Common myeloid progenitor, CD34-positive (primary cell): ENCODE measurements at regions not wholly inside any gene's neighbourhood (a gene's known extent, or its start where the extent isn't known, plus 50 kb on each side); places are given as distances from the start of the nearest gene placed in this dataset.

Source experiments
- CTCF ChIA-PET: fragments of 350-600 bp; sonication (Branson Sonifier 250); formaldehyde crosslinking; loops from one replicate; lab custom pipeline; 2021; ENCODE audit warnings: antibody characterized with exemption; lab: Charles Lee
- POLR2A ChIA-PET: fragments of 350-600 bp; sonication (Branson Sonifier 250); formaldehyde crosslinking; loops from one replicate; lab custom pipeline; 2021; ENCODE audit warnings: antibody characterized with exemption; lab: Charles Lee
- DNase-seq, 3 donors: peaks; one replicate each; pipeline versions ENCODE4 v3.0.0 to v3.0.0-alpha.2; 2013
- H3K27ac ChIP-seq, 2 experiments: 1 replicate in 1 of 2; 2 replicates in 1 of 2; pipeline ENCODE4 v1.7.0; 2013; ENCODE audit warnings: inconsistent platforms in 2 of 2, low read length in 2 of 2, mild to moderate bottlenecking in 2 of 2, low read depth in 1 of 2, moderate library complexity in 1 of 2; ENCODE audit not compliant: severe bottlenecking in 2 of 2, insufficient read depth in 1 of 2, poor library complexity in 1 of 2
- H3K27me3 ChIP-seq, 5 experiments: replicated peaks in 2 of 5; 1 replicate in 3 of 5; 2 replicates in 2 of 5; pipeline versions ENCODE4 v1.6.1 to v1.7.0; 2013; ENCODE audit warnings: low read length in 4 of 5, mild to moderate bottlenecking in 2 of 5, moderate library complexity in 2 of 5, inconsistent platforms in 1 of 5; ENCODE audit not compliant: insufficient read depth in 5 of 5, control insufficient read depth in 4 of 5
- H3K36me3 ChIP-seq, 4 experiments: 1 replicate in 2 of 4; 2 replicates in 2 of 4; pipeline versions ENCODE4 v1.6.1 to v1.7.0; 2013; ENCODE audit warnings: low read length in 3 of 4, control low read depth in 1 of 4, mild to moderate bottlenecking in 1 of 4; ENCODE audit not compliant: control insufficient read depth in 4 of 4, insufficient read depth in 4 of 4
- H3K4me1 ChIP-seq, 4 experiments: 1 replicate in 3 of 4; 2 replicates in 1 of 4; pipeline versions ENCODE4 v1.6.1 to v1.7.1; 2013; ENCODE audit warnings: low read length in 3 of 4, mild to moderate bottlenecking in 3 of 4, control low read depth in 1 of 4, inconsistent platforms in 1 of 4, moderate library complexity in 1 of 4; ENCODE audit not compliant: control insufficient read depth in 4 of 4, insufficient read depth in 4 of 4; ENCODE audit errors: control extremely low read depth in 1 of 4
- H3K4me3 ChIP-seq, 7 experiments: 1 replicate in 4 of 7; 2 replicates in 3 of 7; pipeline versions ENCODE4 v1.5.1 to v1.7.0; 2013; ENCODE audit warnings: mild to moderate bottlenecking in 7 of 7, low read length in 6 of 7, moderate library complexity in 6 of 7, inconsistent platforms in 2 of 7, low read depth in 2 of 7, control low read depth in 1 of 7; ENCODE audit not compliant: insufficient read depth in 4 of 7, control insufficient read depth in 1 of 7; ENCODE audit errors: extremely low read depth in 1 of 7
- H3K9me3 ChIP-seq, 5 experiments: 1 replicate in 4 of 5; 2 replicates in 1 of 5; pipeline versions ENCODE4 v1.6.1 to v1.7.1; 2013; ENCODE audit warnings: low read length in 4 of 5, mild to moderate bottlenecking in 2 of 5, inconsistent platforms in 1 of 5, low read depth in 1 of 5, moderate library complexity in 1 of 5; ENCODE audit not compliant: control insufficient read depth in 4 of 5, insufficient read depth in 2 of 5; ENCODE audit errors: control extremely low read depth in 1 of 5
- whole genome bisulfite sequencing: methylation state at CpG from one replicate; pipeline ENCODE4 v1.1.5; 2013; ENCODE audit not compliant: insufficient coverage; 5-methylcytosine and 5-hydroxymethylcytosine counted together

DNA sequence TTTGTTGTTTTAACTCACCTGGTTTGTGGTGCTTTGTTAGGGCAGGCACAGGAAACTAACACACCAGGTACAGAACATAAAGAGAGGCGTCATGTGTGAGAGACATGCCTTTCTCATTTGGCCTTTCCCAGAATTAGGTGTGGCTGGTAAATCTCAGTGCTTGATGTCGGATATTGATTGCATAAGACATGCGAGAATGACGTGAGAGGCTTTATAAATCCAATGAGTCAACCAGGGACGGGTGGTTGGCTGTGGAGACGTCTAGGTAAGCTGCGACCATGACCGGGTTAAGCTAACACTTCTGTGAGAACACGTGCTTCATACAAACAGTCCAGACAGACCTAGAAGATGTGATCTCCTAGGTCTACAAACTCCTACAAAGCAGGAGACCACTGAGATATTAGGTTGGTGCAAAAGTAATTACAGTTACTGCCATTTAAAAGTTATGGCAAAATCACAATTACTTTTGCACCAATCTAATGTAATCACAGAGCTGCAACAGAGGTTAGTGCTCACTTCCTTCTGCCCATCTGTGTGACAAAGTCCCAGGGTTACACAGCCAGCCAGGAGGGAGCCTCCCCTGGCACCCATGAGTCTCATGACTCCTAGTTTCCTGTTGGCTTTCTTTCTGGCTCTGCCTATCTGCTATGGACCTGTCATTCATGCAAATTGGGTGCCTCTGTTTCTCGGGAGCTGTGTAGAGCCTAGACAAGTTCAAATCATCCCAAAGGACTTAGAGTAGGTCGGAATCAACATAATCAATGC, 98.9 kb upstream of the ATP8B1 start:
- no peaks in the 10 kb centered on the region for H3K36me3 ChIP-seq
- H3K27ac ChIP-seq: no peak overlapping the region
- no peaks in the 10 kb centered on the region for H3K9me3 ChIP-seq
- H3K27me3 ChIP-seq: no peaks in the 10 kb centered on the region
- H3K4me1 ChIP-seq: no peaks in the 10 kb centered on the region
- DNase-seq: no peak
- no peak overlapping the region for H3K4me3 ChIP-seq
- 91% methylated on average over 9 of the region's 11 CpGs for WGBS
- ChIA-PET CTCF (no interaction called here), POLR2A (no interaction called here)

GRCh38 chr18:57900906-57901435, 97.9 kb upstream of the ATP8B1 start:
- Histone ChIP-seq H3K4me1 (no peaks in the 10 kb centered on the region), H3K27ac (no peak overlapping the region), H3K9me3 (no peaks in the 10 kb centered on the region), H3K27me3 (no peaks in the 10 kb centered on the region), H3K36me3 (no peaks in the 10 kb centered on the region), H3K4me3 (no peak overlapping the region)
- CTCF ChIA-PET: no interaction called here
- POLR2A ChIA-PET: no interaction called here
- WGBS: 100% methylated on average over 1 of the region's 3 CpGs
- DNase-seq: no peak

GRCh38 chr18:57898506-57899124, 95.5 kb upstream of the ATP8B1 start:
- DNase-seq: no peak
- no peak overlapping the region for H3K27ac ChIP-seq
- POLR2A ChIA-PET: interaction anchor here (0.6 kb wide), 1 partner anchor 89 kb away, joined by 3 read pairs; no protein-coding TSS in a partner anchor
- H3K36me3 ChIP-seq: no peaks in the 10 kb centered on the region
- peaks cover 0 to 4% (median 0%) of the 10 kb centered on the region in 5 experiments for H3K9me3 ChIP-seq
- H3K4me1 ChIP-seq: no peaks in the 10 kb centered on the region
- WGBS: 92% methylated on average over 2 of the region's 4 CpGs
- no peak overlapping the region for H3K4me3 ChIP-seq
- CTCF ChIA-PET: interaction anchor here (0.8 kb wide), 1 partner anchor 17 kb away, joined by 3 read pairs; no protein-coding TSS in a partner anchor
- H3K27me3 ChIP-seq: no peaks in the 10 kb centered on the region

- no peak overlapping the region for H3K4me3 ChIP-seq
- no peaks in the 10 kb centered on the region for H3K36me3 ChIP-seq
- peaks cover 0 to 8% (median 0%) of the 10 kb centered on the region in 5 experiments for H3K9me3 ChIP-seq
- H3K27ac ChIP-seq: no peak overlapping the region
- H3K4me1 ChIP-seq: no peaks in the 10 kb centered on the region
- no peak for DNase-seq
- ChIA-PET CTCF (interaction anchor here (0.7 kb wide), 1 partner anchor 225 kb away, joined by 3 read pairs; no protein-coding TSS in a partner anchor), POLR2A (no interaction called here)
- WGBS: 98% methylated on average over 9 of the region's 9 CpGs
- H3K27me3 ChIP-seq: no peaks in the 10 kb centered on the region
Observed at GRCh38 chr18:57895182-57895581, 92.1 kb upstream of the ATP8B1 start.

DNA sequence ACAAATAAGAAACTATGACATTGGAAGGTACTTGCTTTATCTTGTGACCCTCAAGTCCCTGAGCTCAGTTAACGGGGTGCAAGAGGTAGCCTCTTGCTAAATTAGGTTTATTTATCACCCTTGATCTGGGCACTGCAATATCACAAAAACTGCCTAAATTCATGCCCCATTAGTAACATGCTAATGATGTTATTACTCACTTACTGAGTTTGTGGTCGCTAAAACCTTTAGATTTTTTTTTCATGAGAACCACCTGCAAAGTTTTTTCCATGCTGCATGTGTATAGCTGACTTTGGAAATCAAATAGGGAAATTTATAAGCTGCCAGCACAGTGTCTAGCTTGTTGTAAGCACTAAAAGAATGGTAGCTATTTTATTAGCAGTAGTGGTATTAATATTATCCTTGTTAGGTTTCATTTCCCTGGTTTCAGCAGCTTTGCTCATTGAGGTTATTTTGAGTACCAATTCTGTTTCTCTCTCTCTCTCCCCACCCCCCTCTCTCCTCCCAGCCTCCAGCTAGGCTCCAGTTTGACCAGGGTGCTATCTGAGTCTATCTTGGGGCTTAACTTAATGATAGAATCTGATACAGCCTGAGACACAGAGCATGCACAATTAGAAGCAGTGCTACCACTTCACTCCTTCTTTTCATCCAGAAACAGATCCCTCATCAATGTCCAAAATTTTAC, 88.7 kb upstream of the ATP8B1 start:
- Histone ChIP-seq H3K27ac (no peak overlapping the region), H3K27me3 (no peaks in the 10 kb centered on the region), H3K9me3 (peaks cover 0 to 16% (median 8%) of the 10 kb centered on the region in 5 experiments), H3K4me3 (no peak overlapping the region), H3K36me3 (no peaks in the 10 kb centered on the region), H3K4me1 (no peaks in the 10 kb centered on the region)
- ChIA-PET POLR2A (no interaction called here), CTCF (no interaction called here)
- DNase-seq: no peak
- WGBS: 80% methylated on average over 2 of the region's 2 CpGs

DNA sequence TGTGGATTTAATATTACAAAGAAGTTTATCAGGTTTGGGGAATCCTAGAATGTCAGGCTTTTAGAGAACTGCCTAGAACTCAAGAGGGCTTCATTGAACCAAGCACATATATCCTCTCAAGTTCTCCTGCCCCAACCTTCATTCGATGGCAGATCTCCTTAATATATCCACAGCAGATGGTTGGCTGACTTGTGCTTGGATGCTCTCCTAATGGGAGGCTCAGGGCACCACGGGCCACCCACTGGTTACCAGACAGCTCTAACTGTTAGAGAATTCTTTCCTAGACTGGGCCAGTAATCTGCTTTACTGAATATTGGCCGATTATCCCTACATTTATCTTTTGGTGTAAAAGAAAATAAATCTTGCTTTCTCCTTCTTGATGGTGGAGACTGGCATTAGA, 87.2 kb upstream of the ATP8B1 start:
- no peak for DNase-seq
- Histone ChIP-seq H3K27ac (no peak overlapping the region), H3K9me3 (peaks cover 0 to 16% (median 8%) of the 10 kb centered on the region in 5 experiments), H3K36me3 (no peaks in the 10 kb centered on the region), H3K4me1 (no peaks in the 10 kb centered on the region), H3K27me3 (no peaks in the 10 kb centered on the region), H3K4me3 (no peak overlapping the region)
- ChIA-PET CTCF (interaction anchor here (1.1 kb wide), 1 partner anchor 11 kb away, joined by 3 read pairs; no protein-coding TSS in a partner anchor), POLR2A (no interaction called here)
- 100% methylated on average over 1 of the region's 3 CpGs for WGBS
